ENCODE measurements at regions not wholly inside any gene's neighbourhood (a gene's known extent, or its start where the extent isn't known, plus 50 kb on each side); places are given as distances from the start of the nearest gene placed in this dataset.

DNA sequence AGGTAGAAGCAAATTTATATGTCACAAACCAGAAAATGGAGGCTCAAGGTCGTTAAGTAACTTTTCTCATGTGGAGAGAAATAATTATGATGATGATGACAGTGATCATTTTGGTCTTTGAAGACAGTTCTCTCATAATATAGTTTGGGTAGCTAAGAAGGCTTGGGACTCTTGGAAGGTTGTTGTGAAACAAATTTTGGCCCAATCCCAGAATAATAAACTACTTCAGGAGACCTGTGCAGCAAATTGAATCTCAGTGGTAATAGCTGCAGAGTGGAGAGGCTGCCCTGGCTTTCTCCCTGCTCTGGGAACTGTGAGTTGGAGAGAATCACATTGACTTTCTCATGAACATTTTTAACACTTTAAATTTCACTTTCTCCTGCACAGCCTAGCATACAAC lies 217.2 kb upstream of the BOD1L1 start:
- no peak overlapping the region for H3K27ac Mint-ChIP-seq (ENCODE audit: unreplicated experiment)
- H3K27me3 Mint-ChIP-seq (ENCODE audit: unreplicated experiment) = no peaks in the 10 kb centered on the region
- no peaks in the 10 kb centered on the region for H3K4me1 Mint-ChIP-seq (ENCODE audit: low read depth, unreplicated experiment)
- no peak for DNase-seq
- no peaks in the 10 kb centered on the region for H3K9me3 Mint-ChIP-seq (ENCODE audit: unreplicated experiment)
- H3K4me3 Mint-ChIP-seq (ENCODE audit: unreplicated experiment) = no peak overlapping the region
- H3K36me3 Mint-ChIP-seq (ENCODE audit: unreplicated experiment) = no peaks in the 10 kb centered on the region
- TF ChIP-seq, protein P1, sequence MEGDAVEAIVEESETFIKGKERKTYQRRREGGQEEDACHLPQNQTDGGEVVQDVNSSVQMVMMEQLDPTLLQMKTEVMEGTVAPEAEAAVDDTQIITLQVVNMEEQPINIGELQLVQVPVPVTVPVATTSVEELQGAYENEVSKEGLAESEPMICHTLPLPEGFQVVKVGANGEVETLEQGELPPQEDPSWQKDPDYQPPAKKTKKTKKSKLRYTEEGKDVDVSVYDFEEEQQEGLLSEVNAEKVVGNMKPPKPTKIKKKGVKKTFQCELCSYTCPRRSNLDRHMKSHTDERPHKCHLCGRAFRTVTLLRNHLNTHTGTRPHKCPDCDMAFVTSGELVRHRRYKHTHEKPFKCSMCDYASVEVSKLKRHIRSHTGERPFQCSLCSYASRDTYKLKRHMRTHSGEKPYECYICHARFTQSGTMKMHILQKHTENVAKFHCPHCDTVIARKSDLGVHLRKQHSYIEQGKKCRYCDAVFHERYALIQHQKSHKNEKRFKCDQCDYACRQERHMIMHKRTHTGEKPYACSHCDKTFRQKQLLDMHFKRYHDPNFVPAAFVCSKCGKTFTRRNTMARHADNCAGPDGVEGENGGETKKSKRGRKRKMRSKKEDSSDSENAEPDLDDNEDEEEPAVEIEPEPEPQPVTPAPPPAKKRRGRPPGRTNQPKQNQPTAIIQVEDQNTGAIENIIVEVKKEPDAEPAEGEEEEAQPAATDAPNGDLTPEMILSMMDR (IDR thresholded peaks at IDR 0.05; ENCODE audit: partially characterized antibody, unreplicated experiment) = no peak

DNA sequence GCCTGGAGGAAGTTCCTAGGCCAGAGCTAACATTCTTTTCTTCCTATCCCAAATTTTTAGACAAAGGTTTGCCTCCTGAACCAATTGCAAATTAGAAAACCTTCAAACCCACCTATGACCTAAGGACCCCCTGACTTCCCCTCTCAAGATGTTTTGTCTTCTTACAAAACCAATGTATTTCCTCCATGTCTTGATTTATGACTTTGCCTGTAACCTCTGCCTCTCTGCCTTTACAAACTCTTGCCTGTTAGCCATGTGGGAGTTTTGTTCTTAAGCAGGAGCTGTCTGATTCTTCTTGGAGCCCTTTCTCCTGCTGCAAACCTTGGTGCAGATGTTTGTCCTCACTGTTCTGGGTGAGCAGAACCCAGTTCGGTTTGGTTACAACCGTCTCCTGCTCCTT lies 222.3 kb upstream of the BOD1L1 start:
- H3K36me3 Mint-ChIP-seq (ENCODE audit: unreplicated experiment) = no peaks in the 10 kb centered on the region
- no peaks in the 10 kb centered on the region for H3K27me3 Mint-ChIP-seq (ENCODE audit: unreplicated experiment)
- TF ChIP-seq, protein P1 (IDR thresholded peaks at IDR 0.05; ENCODE audit: partially characterized antibody, unreplicated experiment) = no peak
- H3K4me1 Mint-ChIP-seq (ENCODE audit: low read depth, unreplicated experiment) = peaks cover 2% of the 10 kb centered on the region
- no peak overlapping the region for H3K27ac Mint-ChIP-seq (ENCODE audit: unreplicated experiment)
- no peak overlapping the region for H3K4me3 Mint-ChIP-seq (ENCODE audit: unreplicated experiment)
- H3K9me3 Mint-ChIP-seq (ENCODE audit: unreplicated experiment) = no peaks in the 10 kb centered on the region
- no peak for DNase-seq

DNA sequence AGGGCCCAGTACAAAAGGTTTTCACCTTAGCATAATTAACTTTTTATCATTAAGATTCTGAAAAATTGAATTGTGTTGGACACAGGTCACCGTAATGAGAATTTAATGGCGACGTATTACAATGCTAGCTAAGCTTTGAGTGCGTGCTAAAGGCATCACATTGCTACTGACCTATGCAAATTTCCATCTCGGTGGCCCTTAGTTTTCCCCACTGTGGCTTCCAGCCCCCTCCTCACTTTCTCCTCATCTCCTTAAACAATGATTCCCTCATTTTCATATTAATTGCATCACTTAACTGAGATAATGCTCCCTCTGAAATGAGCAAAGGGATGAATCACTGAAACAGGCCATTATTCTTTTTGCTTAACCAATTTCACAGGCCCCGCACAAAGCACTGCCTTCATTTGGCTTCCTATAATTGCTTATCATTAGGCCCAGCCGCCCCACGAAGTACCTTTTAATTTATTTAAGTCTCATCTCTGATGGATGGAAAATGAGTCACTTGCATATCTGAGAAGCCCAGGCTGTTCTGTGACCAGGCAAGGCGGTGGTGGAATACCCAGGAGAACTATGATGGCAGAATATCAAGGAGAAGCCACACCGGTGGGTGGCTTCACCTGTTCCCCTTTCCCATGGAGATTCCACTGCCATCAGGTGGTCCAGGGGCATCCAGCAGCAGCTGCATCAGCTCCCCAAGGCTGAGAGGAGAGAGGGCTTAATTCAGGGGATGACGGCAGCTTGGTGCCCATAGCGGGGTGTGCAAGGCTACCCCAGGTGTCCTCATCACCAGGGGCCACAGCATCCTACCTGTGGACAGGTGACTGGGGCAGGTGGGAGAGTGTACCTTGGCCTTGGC lies 223.8 kb upstream of the BOD1L1 start:
- Mint-ChIP-seq H3K27ac (ENCODE audit: unreplicated experiment) (no peak overlapping the region), H3K4me1 (ENCODE audit: low read depth, unreplicated experiment) (peaks cover 2% of the 10 kb centered on the region), H3K27me3 (ENCODE audit: unreplicated experiment) (no peaks in the 10 kb centered on the region), H3K4me3 (ENCODE audit: unreplicated experiment) (no peak overlapping the region), H3K36me3 (ENCODE audit: unreplicated experiment) (no peaks in the 10 kb centered on the region), H3K9me3 (ENCODE audit: unreplicated experiment) (no peaks in the 10 kb centered on the region)
- no peak for DNase-seq
- TF ChIP-seq, protein P1 (IDR thresholded peaks at IDR 0.05; ENCODE audit: partially characterized antibody, unreplicated experiment) = no peak

DNA sequence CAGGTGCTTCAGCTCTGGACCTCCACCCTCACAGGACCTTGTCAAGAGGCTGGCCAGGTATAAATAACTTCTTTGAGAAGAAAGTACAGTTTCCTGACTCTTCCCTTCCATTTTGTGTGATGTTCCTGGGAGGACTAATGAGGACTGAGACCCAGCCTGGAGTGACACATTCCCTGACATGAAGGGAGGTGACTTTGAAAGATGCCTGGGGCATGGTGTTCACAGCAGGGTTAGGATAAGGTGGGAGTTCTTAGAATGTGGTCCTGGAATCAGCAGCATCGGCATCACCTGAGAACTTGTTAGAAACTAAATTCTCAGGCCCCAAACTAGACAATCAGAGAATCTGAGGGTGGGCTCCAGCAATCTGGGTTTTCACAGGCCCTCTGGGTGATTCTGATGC lies 224.9 kb upstream of the BOD1L1 start:
- Mint-ChIP-seq H3K4me1 (ENCODE audit: low read depth, unreplicated experiment) (peaks cover 2% of the 10 kb centered on the region), H3K27ac (ENCODE audit: unreplicated experiment) (no peak overlapping the region), H3K4me3 (ENCODE audit: unreplicated experiment) (no peak overlapping the region), H3K9me3 (ENCODE audit: unreplicated experiment) (no peaks in the 10 kb centered on the region), H3K27me3 (ENCODE audit: unreplicated experiment) (no peaks in the 10 kb centered on the region), H3K36me3 (ENCODE audit: unreplicated experiment) (no peaks in the 10 kb centered on the region)
- no peak for DNase-seq
- TF ChIP-seq, protein P1 (IDR thresholded peaks at IDR 0.05; ENCODE audit: partially characterized antibody, unreplicated experiment) = no peak

DNA sequence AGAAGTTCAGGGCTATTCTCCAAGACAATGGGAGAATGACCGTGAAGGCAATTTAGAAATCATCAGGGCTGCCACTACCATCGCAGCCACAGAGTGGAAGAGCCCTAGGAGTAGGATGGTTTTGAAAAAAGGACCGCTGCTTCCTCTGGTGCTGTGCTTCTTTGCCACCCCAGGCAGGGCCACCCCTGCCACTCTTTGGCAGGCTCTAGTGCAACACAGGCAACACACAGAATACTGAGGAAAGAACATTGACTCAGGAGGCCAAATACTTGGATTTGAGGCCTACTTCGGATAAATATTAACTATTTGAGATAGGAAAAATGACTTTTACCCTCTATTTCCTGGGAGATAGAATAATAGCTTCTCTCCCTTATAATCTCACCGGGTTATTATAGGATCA lies 228.9 kb upstream of the BOD1L1 start:
- TF ChIP-seq, protein P1 (IDR thresholded peaks at IDR 0.05; ENCODE audit: partially characterized antibody, unreplicated experiment) = no peak

More for the DNA sequence above, 228.9 kb upstream of the BOD1L1 start:
- Mint-ChIP-seq H3K27ac (ENCODE audit: unreplicated experiment) (no peak overlapping the region), H3K9me3 (ENCODE audit: unreplicated experiment) (no peaks in the 10 kb centered on the region), H3K27me3 (ENCODE audit: unreplicated experiment) (no peaks in the 10 kb centered on the region), H3K36me3 (ENCODE audit: unreplicated experiment) (no peaks in the 10 kb centered on the region), H3K4me1 (ENCODE audit: low read depth, unreplicated experiment) (peaks cover 2% of the 10 kb centered on the region), H3K4me3 (ENCODE audit: unreplicated experiment) (no peak overlapping the region)
- no peak for DNase-seq

Data from glutamatergic neuron (in vitro differentiated cells).